GM23248 (cell line): ENCODE measurements at regions not wholly inside any gene's neighbourhood (a gene's known extent, or its start where the extent isn't known, plus 50 kb on each side); places are given as distances from the start of the nearest gene placed in this dataset.
"Not testable (repeated sequence)": the region's sequence is repeated elsewhere in the genome, so short reads cannot be mapped to it uniquely, and the experiment has no call there.

Experiments used
- DNase-seq: peaks from one replicate; pipeline ENCODE4 v3.0.0-alpha.2; 2015
- H2AFZ ChIP-seq: fragments of 200-600 bp; sonication (generic); 2 replicates; pipeline ENCODE4 v1.6.1; 2016; ENCODE audit warnings: antibody characterized with exemption
- H3F3A ChIP-seq: fragments of 200-600 bp; sonication (generic); 2 replicates; pipeline ENCODE4 v1.6.1; 2016; ENCODE audit warnings: mild to moderate bottlenecking, antibody characterized with exemption, mixed run types; ENCODE audit not compliant: insufficient read depth
- H3K27ac ChIP-seq: fragments of 200-600 bp; sonication (generic); 2 replicates; pipeline ENCODE4 v1.5.1; 2016; ENCODE audit warnings: mild to moderate bottlenecking
- H3K27me3 ChIP-seq: fragments of 200-600 bp; sonication (generic); replicated peaks from 2 replicates; pipeline ENCODE4 v1.6.1; 2016; ENCODE audit warnings: mild to moderate bottlenecking; ENCODE audit not compliant: insufficient read depth
- H3K36me3 ChIP-seq: fragments of 200-600 bp; sonication (generic); 2 replicates; pipeline ENCODE4 v1.6.1; 2016; ENCODE audit warnings: low read depth, mild to moderate bottlenecking
- H3K4me1 ChIP-seq: fragments of 200-600 bp; sonication (generic); 2 replicates; pipeline ENCODE4 v1.6.1; 2016; ENCODE audit warnings: mild to moderate bottlenecking; ENCODE audit not compliant: insufficient read depth
- H3K4me2 ChIP-seq: fragments of 200-600 bp; sonication (generic); one replicate; pipeline ENCODE4 v1.6.1; 2016; ENCODE audit warnings: mild to moderate bottlenecking; ENCODE audit not compliant: unreplicated experiment
- H3K4me3 ChIP-seq: fragments of 200-600 bp; sonication (generic); 2 replicates; pipeline ENCODE4 v1.5.1; 2016; ENCODE audit warnings: mild to moderate bottlenecking
- H3K79me2 ChIP-seq: fragments of 200-600 bp; sonication (generic); 2 replicates; pipeline ENCODE4 v1.6.1; 2016; ENCODE audit warnings: mild to moderate bottlenecking; ENCODE audit not compliant: insufficient read depth
- H3K9ac ChIP-seq: fragments of 200-600 bp; sonication (generic); 2 replicates; pipeline ENCODE4 v1.6.1; 2016; ENCODE audit warnings: mild to moderate bottlenecking
- H3K9me2 ChIP-seq: fragments of 200-600 bp; sonication (generic); 2 replicates; pipeline ENCODE4 v1.6.1; 2016; ENCODE audit warnings: mixed run types, mild to moderate bottlenecking, moderate library complexity; ENCODE audit not compliant: insufficient read depth
- H3K9me3 ChIP-seq: fragments of 200-600 bp; sonication (generic); one replicate; pipeline ENCODE4 v1.6.1; 2017; ENCODE audit warnings: low read depth
- H4K20me1 ChIP-seq: fragments of 200-600 bp; sonication (generic); 2 replicates; pipeline ENCODE4 v1.6.0; 2016; ENCODE audit not compliant: insufficient read depth
- EZH2 ChIP-seq: fragments of 200-600 bp; sonication (generic); IDR thresholded peaks from 2 replicates; pipeline ENCODE4 v1.6.1; 2018; ENCODE audit warnings: antibody characterized with exemption, mild to moderate bottlenecking; ENCODE audit not compliant: insufficient read depth, poor library complexity, severe bottlenecking
- EZH2phosphoT487 ChIP-seq: fragments of 200-600 bp; sonication (generic); IDR thresholded peaks from 2 replicates; pipeline ENCODE4 v1.6.1; 2018; ENCODE audit warnings: antibody characterized with exemption, moderate library complexity, mild to moderate bottlenecking, low read depth; ENCODE audit not compliant: insufficient read depth
- WGBS, 2 experiments: methylation state at CpG; one replicate each; pipeline ENCODE4 v1.1.6; 2015 to 2017; ENCODE audit warnings: low lambda C conversion rate in 2 of 2, low coverage in 1 of 2; ENCODE audit errors: missing lambda C conversion rate in 2 of 2; 5-methylcytosine and 5-hydroxymethylcytosine counted together
- in situ Hi-C: fragments of 300-500 bp; cut with MboI; formaldehyde crosslinking; loops from 2 replicates; pipeline ENCODE4 v1.15.0; 2020

DNA sequence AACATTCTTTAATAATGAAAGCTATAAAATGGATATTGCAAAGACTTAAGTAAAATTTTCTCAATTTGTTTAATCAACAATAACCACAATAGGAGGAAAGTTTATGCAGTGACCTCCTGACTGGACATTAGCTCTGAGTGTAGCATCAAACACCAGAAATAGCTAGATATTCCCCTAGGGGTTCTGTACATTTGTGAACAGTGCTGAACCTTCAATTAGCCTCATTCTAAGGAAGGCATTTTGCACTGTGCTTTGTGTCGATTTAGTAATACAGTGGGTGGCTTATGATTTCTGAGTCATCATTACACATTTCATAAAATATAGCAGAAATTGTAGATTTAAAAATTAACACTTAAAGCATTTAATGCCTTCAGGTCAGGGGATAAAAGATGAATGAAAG, 367.3 kb upstream of the PCDH15 start:
- H3K27ac ChIP-seq, result no peak overlapping the region
- no peak overlapping the region for H3K9ac ChIP-seq
- H3K4me3 ChIP-seq, result no peak overlapping the region
- no peaks in the 10 kb centered on the region for H4K20me1 ChIP-seq
- H3K79me2 ChIP-seq, result no peaks in the 10 kb centered on the region
- no peaks in the 10 kb centered on the region for H3F3A ChIP-seq
- no peaks in the 10 kb centered on the region for H3K4me1 ChIP-seq
- no peaks in the 10 kb centered on the region for H3K36me3 ChIP-seq
- H3K4me2 ChIP-seq, result no peak overlapping the region
- H3K9me2 ChIP-seq, result no peaks in the 10 kb centered on the region
- DNase-seq, result no peak
- no peaks in the 10 kb centered on the region for H3K27me3 ChIP-seq
- TF ChIP-seq EZH2 (no peak), EZH2phosphoT487 (no peak)
- WGBS, 2 experiments, result 28 to 35% methylated on average over 1 of the region's 1 CpG
- H2AFZ ChIP-seq, result no peak overlapping the region
- in situ Hi-C loops, result no loop called here
- H3K9me3 ChIP-seq, result no peaks in the 10 kb centered on the region

DNA sequence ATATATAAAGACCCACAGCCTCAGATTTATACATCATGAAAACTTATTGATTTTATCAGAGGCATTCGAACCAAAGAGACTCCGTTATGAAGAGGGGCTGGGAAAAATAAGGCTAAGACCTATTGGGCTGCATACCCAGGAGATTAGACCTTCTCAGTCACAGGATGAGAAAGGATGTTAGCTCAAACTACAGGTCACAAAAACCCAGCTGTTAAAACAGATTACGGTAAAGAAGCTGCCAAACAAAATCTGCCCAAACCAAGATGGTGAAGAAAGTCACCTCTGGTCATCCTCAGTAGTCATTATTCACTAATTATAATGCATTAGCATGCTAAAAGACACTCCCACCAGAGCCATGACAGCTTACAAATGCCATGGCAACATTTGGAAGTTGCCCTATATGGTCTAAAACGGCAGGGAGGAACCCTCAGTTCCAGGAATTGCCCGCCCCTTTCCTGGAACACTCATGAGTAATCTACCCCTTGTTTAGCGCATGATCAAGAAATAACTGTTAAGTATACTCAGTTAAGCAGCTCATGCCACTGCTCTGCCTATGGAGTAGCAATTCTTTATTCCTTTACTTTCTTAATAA, 362.5 kb upstream of the PCDH15 start:
- no peak overlapping the region for H2AFZ ChIP-seq
- DNase-seq, result no peak
- no peaks in the 10 kb centered on the region for H3K9me2 ChIP-seq
- in situ Hi-C loops, result no loop called here
- H3K9me3 ChIP-seq, result no peaks in the 10 kb centered on the region
- no peak overlapping the region for H3K4me3 ChIP-seq
- H3K27ac ChIP-seq, result no peak overlapping the region
- no peaks in the 10 kb centered on the region for H3F3A ChIP-seq
- H3K4me2 ChIP-seq, result no peak overlapping the region
- H3K36me3 ChIP-seq, result no peaks in the 10 kb centered on the region
- no peak for TF ChIP-seq EZH2
- no peak for TF ChIP-seq EZH2phosphoT487
- H3K79me2 ChIP-seq, result no peaks in the 10 kb centered on the region
- 47 to 53% methylated on average over 6 of the region's 6 CpGs for WGBS, 2 experiments
- H3K27me3 ChIP-seq, result no peaks in the 10 kb centered on the region
- no peaks in the 10 kb centered on the region for H3K4me1 ChIP-seq
- no peaks in the 10 kb centered on the region for H4K20me1 ChIP-seq
- H3K9ac ChIP-seq, result no peak overlapping the region

DNA sequence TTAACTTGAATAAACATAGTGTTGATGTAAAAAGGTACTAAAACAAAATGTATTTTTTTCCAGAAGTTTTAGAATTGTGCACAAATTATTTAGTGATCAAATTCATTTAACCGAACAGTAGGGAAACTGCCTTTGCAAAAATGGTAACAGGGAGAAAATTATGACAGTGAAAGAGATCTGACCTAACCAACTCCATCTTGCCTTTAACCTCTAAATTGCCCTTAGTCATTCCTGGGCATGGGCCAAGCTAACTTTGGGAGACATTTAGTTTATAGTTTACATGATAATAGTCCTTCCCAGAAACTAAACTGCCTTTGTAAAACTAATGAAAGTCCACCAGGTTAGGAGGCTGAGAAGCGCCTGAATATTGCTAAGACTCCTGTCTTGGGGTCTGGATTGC, 361.3 kb upstream of the PCDH15 start:
- H3K9ac ChIP-seq, H3K36me3 ChIP-seq, DNase-seq, in situ Hi-C loops, H3K4me2 ChIP-seq, H3K9me2 ChIP-seq, H3F3A ChIP-seq, H3K4me1 ChIP-seq, H3K27me3 ChIP-seq, H2AFZ ChIP-seq, H3K4me3 ChIP-seq, H4K20me1 ChIP-seq, H3K27ac ChIP-seq, H3K9me3 ChIP-seq, H3K79me2 ChIP-seq: not testable (repeated sequence)
- WGBS, 2 experiments, result 63 to 90% methylated on average over 2 of the region's 2 CpGs

DNA sequence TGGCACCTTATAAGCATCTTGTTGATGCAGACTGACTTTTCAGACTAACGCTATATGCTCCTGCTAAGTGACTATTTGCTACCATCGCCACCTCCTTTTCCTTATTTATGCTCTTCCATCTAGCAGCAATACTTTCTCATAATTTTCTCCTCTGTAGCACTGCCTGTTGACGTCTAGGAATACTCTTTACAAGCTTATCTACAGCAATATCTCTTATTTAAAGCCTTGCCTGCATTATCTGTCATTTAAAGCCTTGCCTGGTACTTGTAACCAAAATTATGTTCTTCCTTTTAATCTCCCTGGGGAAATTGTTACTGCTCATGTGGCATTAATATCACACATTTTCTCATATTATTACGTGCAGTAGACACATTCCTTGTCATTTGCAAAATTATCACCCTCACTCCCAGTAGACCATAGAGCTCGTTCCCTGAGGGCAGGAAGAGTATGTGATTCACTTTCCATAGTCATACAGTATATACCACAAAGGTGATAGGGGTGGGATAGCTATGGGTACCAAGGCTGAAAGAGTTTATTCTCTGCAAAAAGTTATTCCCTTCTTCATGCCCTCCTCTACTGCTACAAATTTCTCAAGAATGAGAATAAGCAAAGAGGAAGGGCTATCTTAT, 359.7 kb upstream of the PCDH15 start:
- in situ Hi-C loops, result no loop called here
- Histone ChIP-seq H3K4me2 (no peak overlapping the region), H3K4me3 (no peak overlapping the region), H3K79me2 (no peaks in the 10 kb centered on the region), H3K27me3 (no peaks in the 10 kb centered on the region), H3F3A (no peaks in the 10 kb centered on the region), H4K20me1 (no peaks in the 10 kb centered on the region), H3K27ac (no peak overlapping the region), H2AFZ (no peak overlapping the region), H3K4me1 (no peaks in the 10 kb centered on the region), H3K9me2 (no peaks in the 10 kb centered on the region), H3K9ac (no peak overlapping the region), H3K9me3 (no peaks in the 10 kb centered on the region), H3K36me3 (no peaks in the 10 kb centered on the region)
- DNase-seq, result no peak
- WGBS, 2 experiments, result 31 to 36% methylated on average over 5 of the region's 5 CpGs
- no peak for TF ChIP-seq EZH2phosphoT487
- TF ChIP-seq EZH2, result no peak

DNA sequence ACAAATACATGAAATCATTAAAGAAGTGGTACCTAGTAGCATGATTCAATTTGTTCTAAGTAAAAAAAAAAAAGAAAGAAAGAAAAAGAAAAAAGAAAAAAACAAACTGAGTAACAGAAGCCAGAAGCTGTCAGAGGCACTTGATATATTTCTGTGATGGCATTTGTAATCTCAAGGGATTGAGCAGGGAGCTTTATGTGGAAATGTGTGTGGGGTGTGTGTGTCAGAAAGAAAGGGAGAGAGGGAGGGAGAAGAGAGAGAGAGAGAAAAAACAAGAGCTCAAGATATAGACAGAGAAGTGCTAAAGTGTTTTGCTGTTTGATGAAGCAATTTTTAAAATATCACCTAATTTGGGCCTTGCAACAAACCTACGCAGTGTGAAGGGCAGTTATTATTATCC, 357.6 kb upstream of the PCDH15 start:
- Histone ChIP-seq H2AFZ (no peak overlapping the region), H3K27me3 (no peaks in the 10 kb centered on the region), H3K36me3 (no peaks in the 10 kb centered on the region), H3K4me2 (no peak overlapping the region), H3K9me3 (no peaks in the 10 kb centered on the region), H3K9me2 (no peaks in the 10 kb centered on the region), H4K20me1 (no peaks in the 10 kb centered on the region), H3K27ac (no peak overlapping the region), H3K4me3 (no peak overlapping the region), H3K79me2 (no peaks in the 10 kb centered on the region), H3K4me1 (no peaks in the 10 kb centered on the region), H3F3A (no peaks in the 10 kb centered on the region), H3K9ac (no peak overlapping the region)
- 0 to 3% methylated on average over 1 of the region's 1 CpG for WGBS, 2 experiments
- in situ Hi-C loops, result no loop called here
- no peak for DNase-seq
- no peak for TF ChIP-seq EZH2phosphoT487
- TF ChIP-seq EZH2, result no peak
